ENCODE measurements at regions not wholly inside any gene's neighbourhood (a gene's known extent, or its start where the extent isn't known, plus 50 kb on each side); places are given as distances from the start of the nearest gene placed in this dataset.

- WGBS (ENCODE audit: insufficient coverage, low coverage, low lambda C conversion rate, missing lambda C conversion rate) = 62% methylated on average over 11 of the region's 13 CpGs
- Histone ChIP-seq H3K36me3 (no peaks in the 10 kb centered on the region), H3K4me1 (no peaks in the 10 kb centered on the region), H3K4me3 (no peak overlapping the region), H3K27me3 (no peaks in the 10 kb centered on the region), H3K9me3 (no peaks in the 10 kb centered on the region), H3K27ac (no peak overlapping the region)
- no peak for TF ChIP-seq POLR2A (IDR thresholded peaks at IDR 0.05)
- no peak for TF ChIP-seq CTCF (IDR thresholded peaks at IDR 0.05)
- DNase-seq = no peak
- intact Hi-C loops (cut with DNase I) = no loop called here
- ATAC-seq = no peak
These were observed 149.5 kb upstream of the PTCH1 start for GRCh38 chr9:95666096-95666784.

- no peaks in the 10 kb centered on the region for H3K27me3 ChIP-seq
- 62% methylated on average over 2 of the region's 2 CpGs for WGBS (ENCODE audit: insufficient coverage, low coverage, low lambda C conversion rate, missing lambda C conversion rate)
- no peaks in the 10 kb centered on the region for H3K4me1 ChIP-seq
- no peaks in the 10 kb centered on the region for H3K36me3 ChIP-seq
- intact Hi-C loops (cut with DNase I) = no loop called here
- ATAC-seq = no peak
- H3K27ac ChIP-seq = no peak overlapping the region
- TF ChIP-seq CTCF (IDR thresholded peaks at IDR 0.05) = no peak
- TF ChIP-seq POLR2A (IDR thresholded peaks at IDR 0.05) = no peak
- no peaks in the 10 kb centered on the region for H3K9me3 ChIP-seq
- no peak for DNase-seq
- H3K4me3 ChIP-seq = no peak overlapping the region
These were observed 136.5 kb upstream of the PTCH1 start for GRCh38 chr9:95653246-95653645.

GRCh38 chr9:95650720-95651119 lies 133.9 kb upstream of the PTCH1 start:
- H3K27me3 ChIP-seq = no peaks in the 10 kb centered on the region
- no peak overlapping the region for H3K27ac ChIP-seq
- TF ChIP-seq POLR2A (IDR thresholded peaks at IDR 0.05) (no peak), CTCF (IDR thresholded peaks at IDR 0.05) (no peak)
- no peaks in the 10 kb centered on the region for H3K36me3 ChIP-seq
- H3K4me1 ChIP-seq = no peaks in the 10 kb centered on the region
- no peaks in the 10 kb centered on the region for H3K9me3 ChIP-seq
- DNase-seq (no peak), ATAC-seq (no peak)
- H3K4me3 ChIP-seq = no peak overlapping the region
- 37% methylated on average over 3 of the region's 3 CpGs for WGBS (ENCODE audit: insufficient coverage, low coverage, low lambda C conversion rate, missing lambda C conversion rate)
- intact Hi-C loops (cut with DNase I) = no loop called here

GRCh38 chr9:95649801-95650213 lies 133.0 kb upstream of the PTCH1 start:
- Histone ChIP-seq H3K4me1 (no peaks in the 10 kb centered on the region), H3K4me3 (no peak overlapping the region), H3K36me3 (no peaks in the 10 kb centered on the region), H3K27ac (no peak overlapping the region), H3K9me3 (no peaks in the 10 kb centered on the region), H3K27me3 (no peaks in the 10 kb centered on the region)
- intact Hi-C loops (cut with DNase I) = no loop called here
- ATAC-seq = no peak
- 79% methylated on average over 7 of the region's 8 CpGs for WGBS (ENCODE audit: insufficient coverage, low coverage, low lambda C conversion rate, missing lambda C conversion rate)
- DNase-seq = no peak
- TF ChIP-seq CTCF (IDR thresholded peaks at IDR 0.05) (no peak), POLR2A (IDR thresholded peaks at IDR 0.05) (no peak)

- Histone ChIP-seq H3K4me1 (no peaks in the 10 kb centered on the region), H3K4me3 (no peak overlapping the region), H3K27me3 (no peaks in the 10 kb centered on the region), H3K27ac (no peak overlapping the region), H3K9me3 (no peaks in the 10 kb centered on the region), H3K36me3 (no peaks in the 10 kb centered on the region)
- DNase-seq = no peak
- WGBS (ENCODE audit: insufficient coverage, low coverage, low lambda C conversion rate, missing lambda C conversion rate) = no CpG with 5 or more reads among the region's 5 CpGs
- no peak for TF ChIP-seq POLR2A (IDR thresholded peaks at IDR 0.05)
- TF ChIP-seq CTCF (IDR thresholded peaks at IDR 0.05) = no peak
- ATAC-seq = no peak
- intact Hi-C loops (cut with DNase I) = no loop called here
These were observed 131.5 kb upstream of the PTCH1 start for GRCh38 chr9:95648225-95648624.

Data from right lobe of liver (tissue), 6 donors.